Parathyroid adenoma (tissue), 2 donors: ENCODE measurements at regions not wholly inside any gene's neighbourhood (a gene's known extent, or its start where the extent isn't known, plus 50 kb on each side); places are given as distances from the start of the nearest gene placed in this dataset.

Experiments
- H2AFZ ChIP-seq: fragments of 300-600 bp; sonication (generic); one replicate; pipeline ENCODE4 v1.7.0; 2017; ENCODE audit warnings: antibody characterized with exemption, mild to moderate bottlenecking
- H3K27ac ChIP-seq: fragments of 300-600 bp; sonication (generic); one replicate; pipeline ENCODE4 v1.7.0; 2017
- H3K27me3 ChIP-seq: fragments of 300-600 bp; sonication (generic); one replicate; pipeline ENCODE4 v1.7.0; 2017; ENCODE audit warnings: low read length; ENCODE audit not compliant: control insufficient read depth, insufficient read depth
- H3K36me3 ChIP-seq: fragments of 300-600 bp; sonication (generic); one replicate; pipeline ENCODE4 v1.7.0; 2017; ENCODE audit warnings: low read length; ENCODE audit not compliant: control insufficient read depth, insufficient read depth
- H3K4me1 ChIP-seq: fragments of 300-600 bp; sonication (generic); one replicate; pipeline ENCODE4 v1.7.0; 2017; ENCODE audit warnings: control low read depth
- H3K4me2 ChIP-seq: fragments of 300-600 bp; sonication (generic); one replicate; pipeline ENCODE4 v1.7.0; 2017; ENCODE audit warnings: low read length
- H3K4me3 ChIP-seq: fragments of 300-600 bp; sonication (generic); one replicate; pipeline ENCODE4 v1.7.0; 2017; ENCODE audit warnings: low read depth, low read length
- H3K79me2 ChIP-seq: fragments of 300-600 bp; sonication (generic); one replicate; pipeline ENCODE4 v1.7.0; 2017; ENCODE audit warnings: control low read depth
- H3K9ac ChIP-seq: fragments of 300-600 bp; sonication (generic); one replicate; pipeline ENCODE4 v1.7.0; 2017; ENCODE audit warnings: mild to moderate bottlenecking
- H3K9me3 ChIP-seq: fragments of 300-600 bp; sonication (generic); one replicate; pipeline ENCODE4 v1.7.0; 2017; ENCODE audit warnings: low read length; ENCODE audit not compliant: control insufficient read depth
- TF ChIP-seq, protein P1 (sequence below): fragments of 300-600 bp; sonication (generic); IDR thresholded peaks from one replicate; pipeline ENCODE4 v1.7.0; 2017; ENCODE audit warnings: antibody characterized with exemption, mild to moderate bottlenecking
- donor health status: primary hyperparathyroidism.

DNA sequence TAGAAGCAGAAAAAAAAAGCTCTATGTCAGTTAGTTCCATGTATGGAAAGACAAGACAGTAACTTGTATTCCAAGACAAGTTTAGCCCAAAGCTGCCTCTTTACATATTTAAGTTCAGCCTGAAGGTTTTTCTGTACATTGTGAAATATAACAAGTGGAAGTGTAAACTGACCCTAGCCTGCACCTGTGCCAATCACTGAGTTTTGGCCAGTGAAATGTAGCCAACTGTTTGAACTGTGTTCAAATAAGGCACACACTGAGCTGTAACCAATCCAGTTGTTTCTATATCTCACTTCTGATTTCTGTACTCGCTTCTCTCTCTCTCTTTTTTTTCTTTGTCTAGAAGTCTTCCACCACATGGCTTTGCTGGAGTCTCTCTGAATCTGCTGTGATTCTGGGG lies 1227.1 kb downstream of the NCAM2 start:
- Histone ChIP-seq H3K27ac (no peak overlapping the region), H3K4me1 (no peaks in the 10 kb centered on the region), H3K9me3 (no peaks in the 10 kb centered on the region), H2AFZ (no peak overlapping the region), H3K9ac (no peak overlapping the region), H3K27me3 (no peaks in the 10 kb centered on the region), H3K4me3 (no peak overlapping the region), H3K79me2 (no peaks in the 10 kb centered on the region), H3K36me3 (no peaks in the 10 kb centered on the region), H3K4me2 (no peak overlapping the region)
- TF ChIP-seq, protein P1, sequence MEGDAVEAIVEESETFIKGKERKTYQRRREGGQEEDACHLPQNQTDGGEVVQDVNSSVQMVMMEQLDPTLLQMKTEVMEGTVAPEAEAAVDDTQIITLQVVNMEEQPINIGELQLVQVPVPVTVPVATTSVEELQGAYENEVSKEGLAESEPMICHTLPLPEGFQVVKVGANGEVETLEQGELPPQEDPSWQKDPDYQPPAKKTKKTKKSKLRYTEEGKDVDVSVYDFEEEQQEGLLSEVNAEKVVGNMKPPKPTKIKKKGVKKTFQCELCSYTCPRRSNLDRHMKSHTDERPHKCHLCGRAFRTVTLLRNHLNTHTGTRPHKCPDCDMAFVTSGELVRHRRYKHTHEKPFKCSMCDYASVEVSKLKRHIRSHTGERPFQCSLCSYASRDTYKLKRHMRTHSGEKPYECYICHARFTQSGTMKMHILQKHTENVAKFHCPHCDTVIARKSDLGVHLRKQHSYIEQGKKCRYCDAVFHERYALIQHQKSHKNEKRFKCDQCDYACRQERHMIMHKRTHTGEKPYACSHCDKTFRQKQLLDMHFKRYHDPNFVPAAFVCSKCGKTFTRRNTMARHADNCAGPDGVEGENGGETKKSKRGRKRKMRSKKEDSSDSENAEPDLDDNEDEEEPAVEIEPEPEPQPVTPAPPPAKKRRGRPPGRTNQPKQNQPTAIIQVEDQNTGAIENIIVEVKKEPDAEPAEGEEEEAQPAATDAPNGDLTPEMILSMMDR: no peak

DNA sequence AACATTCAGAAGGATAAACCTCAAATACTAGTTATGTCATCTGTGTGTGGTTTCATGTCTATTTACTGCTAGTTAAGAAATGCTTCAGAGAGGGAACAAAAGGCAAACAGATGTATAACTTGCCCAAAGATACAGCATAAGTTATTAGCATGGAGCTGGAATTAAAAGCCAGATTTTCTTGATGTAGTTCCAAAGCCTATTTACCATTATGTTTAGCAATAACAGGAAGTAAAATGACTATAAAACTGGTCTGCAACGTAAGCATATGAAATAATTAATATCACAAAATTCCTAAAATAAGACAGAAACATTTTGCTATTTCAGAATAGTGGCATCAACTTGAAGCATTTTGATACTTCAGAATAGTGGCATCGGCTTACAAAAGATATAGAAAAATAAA lies 1232.8 kb downstream of the NCAM2 start:
- H3K27me3 ChIP-seq: no peaks in the 10 kb centered on the region
- no peak overlapping the region for H3K4me2 ChIP-seq
- no peak overlapping the region for H3K4me3 ChIP-seq
- TF ChIP-seq, protein P1: no peak
- H3K9ac ChIP-seq: no peak overlapping the region
- no peak overlapping the region for H2AFZ ChIP-seq
- no peak overlapping the region for H3K27ac ChIP-seq
- no peaks in the 10 kb centered on the region for H3K9me3 ChIP-seq
- no peaks in the 10 kb centered on the region for H3K36me3 ChIP-seq
- H3K4me1 ChIP-seq: no peaks in the 10 kb centered on the region
- H3K79me2 ChIP-seq: no peaks in the 10 kb centered on the region

DNA sequence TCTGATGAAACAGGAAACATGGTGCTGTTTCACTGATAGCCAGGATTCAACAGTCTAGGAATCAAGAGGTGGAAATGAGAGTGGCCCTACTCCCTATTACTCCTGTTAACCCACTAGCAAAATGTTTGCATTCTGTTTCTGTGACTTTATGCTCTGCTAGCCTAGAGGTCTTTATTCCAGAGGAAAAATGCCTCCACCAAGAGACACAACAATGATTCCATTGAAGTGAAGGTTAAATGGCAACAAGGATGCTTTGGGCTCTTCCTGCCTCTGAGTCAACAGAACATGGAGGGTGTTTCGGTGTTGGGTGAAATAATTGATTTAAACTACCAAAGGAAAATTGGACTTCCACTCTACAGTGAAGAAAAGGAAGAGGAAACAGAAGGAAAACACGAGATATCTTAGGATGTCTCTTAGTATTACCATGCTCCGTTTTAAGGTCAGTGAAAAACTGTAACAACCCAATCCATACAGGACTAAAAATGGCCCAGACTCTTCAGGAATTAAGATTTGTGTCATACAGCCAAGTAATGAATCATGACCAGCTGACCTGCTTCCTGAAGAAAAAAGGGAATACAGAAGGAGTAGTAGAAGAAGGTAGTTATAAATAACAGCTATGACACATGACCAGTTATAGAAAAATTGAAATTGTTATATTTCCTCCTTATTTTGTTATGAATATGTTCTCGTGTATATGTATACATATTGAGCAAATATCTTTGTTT lies 1237.8 kb downstream of the NCAM2 start:
- TF ChIP-seq, protein P1: no peak
- no peaks in the 10 kb centered on the region for H3K27me3 ChIP-seq
- H3K79me2 ChIP-seq: no peaks in the 10 kb centered on the region
- H3K4me2 ChIP-seq: no peak overlapping the region
- no peaks in the 10 kb centered on the region for H3K4me1 ChIP-seq
- H3K4me3 ChIP-seq: no peak overlapping the region
- H2AFZ ChIP-seq: no peak overlapping the region
- H3K9me3 ChIP-seq: no peaks in the 10 kb centered on the region
- H3K9ac ChIP-seq: no peak overlapping the region
- no peaks in the 10 kb centered on the region for H3K36me3 ChIP-seq
- H3K27ac ChIP-seq: no peak overlapping the region

DNA sequence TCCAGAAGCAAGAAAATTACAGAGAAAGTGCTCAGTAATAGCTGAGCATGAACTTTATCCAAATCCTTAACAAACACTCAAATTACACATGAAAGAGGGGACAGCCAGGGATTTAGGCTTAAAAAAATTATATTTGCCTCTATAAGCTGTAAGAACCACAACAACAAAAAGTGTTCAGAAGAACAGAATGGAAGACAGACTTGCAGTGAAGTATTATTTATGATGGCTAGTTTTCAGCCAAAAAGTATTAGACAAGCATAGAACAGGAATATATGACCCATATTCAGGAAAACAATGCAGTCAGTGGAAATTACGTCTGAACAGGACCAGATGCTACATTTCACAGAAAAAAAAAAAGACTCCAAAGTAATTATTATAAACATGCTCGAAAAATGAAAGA lies 1246.3 kb downstream of the NCAM2 start:
- no peak overlapping the region for H3K4me2 ChIP-seq
- H3K4me3 ChIP-seq: no peak overlapping the region
- no peaks in the 10 kb centered on the region for H3K79me2 ChIP-seq
- H3K27ac ChIP-seq: no peak overlapping the region
- no peak overlapping the region for H2AFZ ChIP-seq
- H3K9me3 ChIP-seq: no peaks in the 10 kb centered on the region
- H3K27me3 ChIP-seq: no peaks in the 10 kb centered on the region
- H3K36me3 ChIP-seq: no peaks in the 10 kb centered on the region
- no peaks in the 10 kb centered on the region for H3K4me1 ChIP-seq
- TF ChIP-seq, protein P1: no peak
- no peak overlapping the region for H3K9ac ChIP-seq

DNA sequence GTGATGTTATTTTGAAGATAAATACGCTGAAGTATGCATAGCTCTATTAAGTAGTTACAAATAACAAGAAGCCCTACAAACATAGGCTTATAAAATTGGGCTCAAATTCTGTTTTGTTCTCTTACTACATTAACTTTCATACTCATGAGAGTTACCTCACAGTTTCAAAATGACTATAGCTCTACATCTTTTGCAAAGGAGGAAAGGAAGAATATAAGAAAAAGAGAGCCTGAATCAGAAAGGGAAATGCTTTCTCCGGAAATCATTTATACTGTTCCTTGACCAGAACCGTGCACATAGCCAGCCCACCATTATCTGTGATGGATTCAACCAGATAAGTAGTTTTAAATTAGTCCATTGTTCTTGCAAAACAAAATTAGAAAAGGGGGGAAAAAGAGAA lies 1252.1 kb downstream of the NCAM2 start:
- Histone ChIP-seq H3K9me3 (no peaks in the 10 kb centered on the region), H3K9ac (no peak overlapping the region), H3K4me3 (no peak overlapping the region), H3K36me3 (no peaks in the 10 kb centered on the region), H3K79me2 (no peaks in the 10 kb centered on the region), H3K4me1 (no peaks in the 10 kb centered on the region), H2AFZ (no peak overlapping the region), H3K27ac (no peak overlapping the region), H3K27me3 (no peaks in the 10 kb centered on the region), H3K4me2 (no peak overlapping the region)
- TF ChIP-seq, protein P1: no peak
